Esophagus squamous epithelium (tissue), 5 donors: ENCODE measurements at regions not wholly inside any gene's neighbourhood (a gene's known extent, or its start where the extent isn't known, plus 50 kb on each side); places are given as distances from the start of the nearest gene placed in this dataset.

Source experiments
- DNase-seq: peaks from one replicate; lab custom pipeline; 2025; lab: John Stamatoyannopoulos, UW
- H3K27ac ChIP-seq, 4 donors: fragments of 200-600 bp; sonication (generic); one replicate each; pipeline ENCODE4 v1.5.1; 2016 to 2019; ENCODE audit warnings: mild to moderate bottlenecking in 1 of 4
- H3K27me3 ChIP-seq, 4 donors: fragments of 200-600 bp; sonication (generic); 1 replicate in 3 of 4; 2 replicates in 1 of 4; pipeline versions ENCODE4 v1.5.1 to v1.6.0; 2017 to 2021; ENCODE audit warnings: antibody characterized with exemption in 1 of 4
- H3K36me3 ChIP-seq, 3 donors: fragments of 200-600 bp; sonication (generic); one replicate each; pipeline ENCODE4 v1.5.1; 2016 to 2019
- H3K4me1 ChIP-seq, 3 donors: fragments of 200-600 bp; sonication (generic); one replicate each; pipeline ENCODE4 v1.5.1; 2017 to 2019
- H3K4me3 ChIP-seq, 4 donors: fragments of 200-600 bp; sonication (generic); 1 replicate in 3 of 4; 2 replicates in 1 of 4; pipeline ENCODE4 v1.5.1; 2016 to 2019; ENCODE audit warnings: mild to moderate bottlenecking in 2 of 4, moderate library complexity in 1 of 4
- H3K9me3 ChIP-seq, 3 donors: fragments of 200-600 bp; sonication (generic); one replicate each; pipeline ENCODE4 v1.5.1; 2016 to 2019
- CTCF ChIP-seq, 6 experiments: fragments of 450-650 bp in 4 of 6; fragments of 200-600 bp in 2 of 6; sonication (generic) in 2 of 6; IDR thresholded peaks; one replicate each; pipeline ENCODE4 v1.5.1; 2016 to 2019; ENCODE audit warnings: antibody characterized with exemption in 6 of 6, mild to moderate bottlenecking in 4 of 6, moderate library complexity in 4 of 6
- POLR2A ChIP-seq, 4 donors: fragments of 450-650 bp; IDR thresholded peaks; one replicate each; pipeline ENCODE4 v1.6.1; 2017; ENCODE audit warnings: antibody characterized with exemption in 4 of 4, mild to moderate bottlenecking in 4 of 4, moderate library complexity in 3 of 4
- WGBS, 2 donors: methylation state at CpG; one replicate each; pipeline ENCODE4 v1.1.5; 2018; 5-methylcytosine and 5-hydroxymethylcytosine counted together
- intact Hi-C: fragments of 100-400 bp; cut with DNase I; formaldehyde crosslinking; loops from one replicate; pipeline ENCODE4 v1.15.0; 2022
- donor health status: DM: yes; HTN: yes; CAD: no.

GRCh38 chr5:162637481-162637880, 569.9 kb downstream of the GABRG2 start:
- H3K9me3 ChIP-seq, result peaks cover 0 to 19% (median 13%) of the 10 kb centered on the region in 3 donors
- TF ChIP-seq POLR2A (IDR thresholded peaks at IDR 0.05), result no peak
- intact Hi-C loops, result no loop called here

GRCh38 chr5:162638849-162639248, 571.3 kb downstream of the GABRG2 start:
- no peaks in the 10 kb centered on the region for H3K36me3 ChIP-seq
- H3K4me1 ChIP-seq, result no peaks in the 10 kb centered on the region
- intact Hi-C loops, result no loop called here
- TF ChIP-seq POLR2A (IDR thresholded peaks at IDR 0.05) (no peak), CTCF (IDR thresholded peaks at IDR 0.05) (no peak)
- DNase-seq, result no peak
- WGBS, 2 donors, result 14 to 25% methylated on average over 1 of the region's 1 CpG
- H3K27me3 ChIP-seq, result no peaks in the 10 kb centered on the region
- H3K9me3 ChIP-seq, result peaks cover 0 to 15% (median 11%) of the 10 kb centered on the region in 3 donors
- H3K4me3 ChIP-seq, result no peak overlapping the region
- no peak overlapping the region for H3K27ac ChIP-seq

More at GRCh38 chr5:162637481-162637880, 569.9 kb downstream of the GABRG2 start:
- Histone ChIP-seq H3K27me3 (no peaks in the 10 kb centered on the region), H3K4me1 (no peaks in the 10 kb centered on the region), H3K27ac (no peak overlapping the region), H3K36me3 (no peaks in the 10 kb centered on the region), H3K4me3 (no peak overlapping the region)
- DNase-seq, result no peak
- WGBS, 2 donors, result 64 to 81% methylated on average over 7 of the region's 7 CpGs

GRCh38 chr5:162641142-162641813, 573.7 kb downstream of the GABRG2 start:
- no peaks in the 10 kb centered on the region for H3K9me3 ChIP-seq
- H3K27me3 ChIP-seq, result no peaks in the 10 kb centered on the region
- intact Hi-C loops, result no loop called here
- TF ChIP-seq POLR2A (IDR thresholded peaks at IDR 0.05) (no peak), CTCF (IDR thresholded peaks at IDR 0.05) (no peak)
- H3K4me1 ChIP-seq, result no peaks in the 10 kb centered on the region
- no peak overlapping the region for H3K27ac ChIP-seq
- WGBS, 2 donors, result 35 to 49% methylated on average over 4 of the region's 4 CpGs
- no peak overlapping the region for H3K4me3 ChIP-seq
- DNase-seq, result no peak
- H3K36me3 ChIP-seq, result no peaks in the 10 kb centered on the region

- intact Hi-C loops, result no loop called here
- no peak for DNase-seq
- H3K36me3 ChIP-seq, result no peaks in the 10 kb centered on the region
- no peaks in the 10 kb centered on the region for H3K27me3 ChIP-seq
- TF ChIP-seq CTCF (IDR thresholded peaks at IDR 0.05) (no peak), POLR2A (IDR thresholded peaks at IDR 0.05) (no peak)
- 30 to 44% methylated on average over 1 of the region's 1 CpG for WGBS, 2 donors
- peaks cover 0 to 22% (median 0%) of the 10 kb centered on the region in 3 donors for H3K9me3 ChIP-seq
- H3K4me1 ChIP-seq, result no peaks in the 10 kb centered on the region
- no peak overlapping the region for H3K4me3 ChIP-seq
- no peak overlapping the region for H3K27ac ChIP-seq
Observed at GRCh38 chr5:162654661-162655405, 587.3 kb downstream of the GABRG2 start.

- intact Hi-C loops, result no loop called here
- Histone ChIP-seq H3K27me3 (no peaks in the 10 kb centered on the region), H3K27ac (no peak overlapping the region), H3K4me1 (no peaks in the 10 kb centered on the region), H3K4me3 (no peak overlapping the region), H3K9me3 (peaks cover 0 to 11% (median 0%) of the 10 kb centered on the region in 3 donors), H3K36me3 (no peaks in the 10 kb centered on the region)
- TF ChIP-seq POLR2A (IDR thresholded peaks at IDR 0.05) (no peak), CTCF (IDR thresholded peaks at IDR 0.05) (no peak)
- WGBS, 2 donors, result 60 to 74% methylated on average over 3 of the region's 3 CpGs
- DNase-seq, result no peak
Observed at GRCh38 chr5:162657076-162657475, 589.5 kb downstream of the GABRG2 start.
